ENCODE measurements at regions not wholly inside any gene's neighbourhood (a gene's known extent, or its start where the extent isn't known, plus 50 kb on each side); places are given as distances from the start of the nearest gene placed in this dataset.
"Not testable (repeated sequence)": the region's sequence is repeated elsewhere in the genome, so short reads cannot be mapped to it uniquely, and the experiment has no call there.

- peaks cover 12 to 25% (median 23%) of the 10 kb centered on the region in 3 experiments for H3K36me3 Mint-ChIP-seq (ENCODE audit: insufficient read depth in 1 of 3, low read depth in 3 of 3)
- no peak overlapping the region for H3K27ac ChIP-seq (ENCODE audit: insufficient read length, low read depth, low read length)
- no CpG with 5 or more reads among the region's 1 CpG for WGBS (ENCODE audit: extremely low coverage, insufficient read length, low lambda C conversion rate)
These were observed 708.5 kb upstream of the RAG2 start for GRCh38 chr11:37306563-37306962.

DNA sequence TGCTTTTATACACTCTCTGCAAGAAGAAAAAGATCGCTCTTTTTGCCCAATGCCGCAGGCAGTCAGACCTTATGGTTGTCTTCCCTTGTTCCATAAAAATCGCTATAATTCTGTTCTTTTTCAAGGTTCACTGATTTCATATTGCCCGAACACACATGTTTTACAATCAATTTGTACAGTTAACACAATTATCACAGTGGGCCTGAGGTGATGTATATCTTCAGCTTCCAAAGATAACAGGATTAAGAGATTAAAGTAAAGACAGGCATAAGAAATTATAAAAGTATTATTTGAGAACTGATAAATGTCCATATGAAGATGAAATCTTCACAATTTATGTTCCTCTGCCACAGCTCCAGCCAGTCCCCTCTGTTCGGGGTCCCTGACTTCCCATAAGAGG lies 703.4 kb upstream of the RAG2 start:
- not testable (repeated sequence) for H3K4me1 ChIP-seq (ENCODE audit: insufficient read depth, low read length); H3K4me2 ChIP-seq (ENCODE audit: insufficient read depth, insufficient read length, low read length); H3K23me2 ChIP-seq (ENCODE audit: insufficient read length, low read depth, low read length, poor library complexity, severe bottlenecking); H2BK20ac ChIP-seq (ENCODE audit: low read depth, low read length, poor library complexity, severe bottlenecking); H3K23ac ChIP-seq (ENCODE audit: insufficient read length, low read depth, low read length); H2BK5ac ChIP-seq (ENCODE audit: insufficient read length, low read length); H4K20me1 ChIP-seq (ENCODE audit: control insufficient read depth, insufficient read depth, insufficient read length); H4K5ac ChIP-seq (ENCODE audit: insufficient read length, low read depth, low read length); H3K18ac ChIP-seq (ENCODE audit: insufficient read length, low read depth, low read length); H3K4ac ChIP-seq (ENCODE audit: low read depth, low read length); H2AFZ ChIP-seq (ENCODE audit: low read length); H3K79me1 ChIP-seq (ENCODE audit: insufficient read depth, low read depth, low read length, poor library complexity, severe bottlenecking); H3K27ac Mint-ChIP-seq; DNase-seq; H3K4me3 Mint-ChIP-seq; H3K4me1 Mint-ChIP-seq; H3K79me2 ChIP-seq (ENCODE audit: insufficient read depth, low read length); H3K9ac ChIP-seq (ENCODE audit: extremely low read depth, insufficient read length, low read length); H4K91ac ChIP-seq (ENCODE audit: insufficient read length, low read depth, low read length); H3K27me3 Mint-ChIP-seq (ENCODE audit: low read depth); H2BK15ac ChIP-seq (ENCODE audit: low read depth, low read length); H3K9me3 ChIP-seq (ENCODE audit: control insufficient read depth, low read depth, low read length); H3K56ac ChIP-seq (ENCODE audit: insufficient read length, low read depth, low read length); H3K14ac ChIP-seq (ENCODE audit: insufficient read depth, low read length); H2BK12ac ChIP-seq (ENCODE audit: insufficient read length, low read depth, low read length); H2BK120ac ChIP-seq (ENCODE audit: low read depth, low read length, poor library complexity, severe bottlenecking); H3K27me3 ChIP-seq (ENCODE audit: insufficient read depth, low read length); H3T11ph ChIP-seq (ENCODE audit: low read length); H3K27ac ChIP-seq (ENCODE audit: insufficient read length, low read depth, low read length); H4K8ac ChIP-seq (replicated peaks; ENCODE audit: insufficient read length, low read depth, low read length); H2AK5ac ChIP-seq (ENCODE audit: insufficient read length, low read length)
- Mint-ChIP-seq H3K36me3 (ENCODE audit: insufficient read depth in 1 of 3, low read depth in 3 of 3) (peaks cover 15 to 36% (median 31%) of the 10 kb centered on the region in 3 experiments), H3K9me3 (peaks cover 46 to 48% of the 10 kb centered on the region in 2 experiments)
- WGBS (ENCODE audit: extremely low coverage, insufficient read length, low lambda C conversion rate): no CpG with 5 or more reads among the region's 5 CpGs

More at GRCh38 chr11:37306563-37306962, 708.5 kb upstream of the RAG2 start:
- H3T11ph ChIP-seq (ENCODE audit: low read length): no peak overlapping the region
- TF ChIP-seq, protein P1, sequence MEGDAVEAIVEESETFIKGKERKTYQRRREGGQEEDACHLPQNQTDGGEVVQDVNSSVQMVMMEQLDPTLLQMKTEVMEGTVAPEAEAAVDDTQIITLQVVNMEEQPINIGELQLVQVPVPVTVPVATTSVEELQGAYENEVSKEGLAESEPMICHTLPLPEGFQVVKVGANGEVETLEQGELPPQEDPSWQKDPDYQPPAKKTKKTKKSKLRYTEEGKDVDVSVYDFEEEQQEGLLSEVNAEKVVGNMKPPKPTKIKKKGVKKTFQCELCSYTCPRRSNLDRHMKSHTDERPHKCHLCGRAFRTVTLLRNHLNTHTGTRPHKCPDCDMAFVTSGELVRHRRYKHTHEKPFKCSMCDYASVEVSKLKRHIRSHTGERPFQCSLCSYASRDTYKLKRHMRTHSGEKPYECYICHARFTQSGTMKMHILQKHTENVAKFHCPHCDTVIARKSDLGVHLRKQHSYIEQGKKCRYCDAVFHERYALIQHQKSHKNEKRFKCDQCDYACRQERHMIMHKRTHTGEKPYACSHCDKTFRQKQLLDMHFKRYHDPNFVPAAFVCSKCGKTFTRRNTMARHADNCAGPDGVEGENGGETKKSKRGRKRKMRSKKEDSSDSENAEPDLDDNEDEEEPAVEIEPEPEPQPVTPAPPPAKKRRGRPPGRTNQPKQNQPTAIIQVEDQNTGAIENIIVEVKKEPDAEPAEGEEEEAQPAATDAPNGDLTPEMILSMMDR (conservative IDR thresholded peaks at IDR 0.05): no peak
- no peak overlapping the region for H2BK20ac ChIP-seq (ENCODE audit: low read depth, low read length, poor library complexity, severe bottlenecking)
- H4K5ac ChIP-seq (ENCODE audit: insufficient read length, low read depth, low read length): no peak overlapping the region
- no peak overlapping the region for H3K14ac ChIP-seq (ENCODE audit: insufficient read depth, low read length)
- H3K9me3 Mint-ChIP-seq: peaks cover 27 to 43% of the 10 kb centered on the region in 2 experiments
- H3K9ac ChIP-seq (ENCODE audit: extremely low read depth, insufficient read length, low read length): no peak overlapping the region
- no peak overlapping the region for H2AK5ac ChIP-seq (ENCODE audit: insufficient read length, low read length)
- no peaks in the 10 kb centered on the region for H3K23me2 ChIP-seq (ENCODE audit: insufficient read length, low read depth, low read length, poor library complexity, severe bottlenecking)
- H3K4me1 Mint-ChIP-seq: no peaks in the 10 kb centered on the region
- H3K4ac ChIP-seq (ENCODE audit: low read depth, low read length): no peak overlapping the region
- H3K4me1 ChIP-seq (ENCODE audit: insufficient read depth, low read length): no peaks in the 10 kb centered on the region
- H3K27me3 Mint-ChIP-seq (ENCODE audit: low read depth): no peaks in the 10 kb centered on the region
- no peak overlapping the region for H2BK120ac ChIP-seq (ENCODE audit: low read depth, low read length, poor library complexity, severe bottlenecking)
- H3K27me3 ChIP-seq (ENCODE audit: insufficient read depth, low read length): no peaks in the 10 kb centered on the region
- H3K79me2 ChIP-seq (ENCODE audit: insufficient read depth, low read length): no peaks in the 10 kb centered on the region
- no peaks in the 10 kb centered on the region for H3K9me3 ChIP-seq (ENCODE audit: control insufficient read depth, low read depth, low read length)
- no peak overlapping the region for H4K8ac ChIP-seq (replicated peaks; ENCODE audit: insufficient read length, low read depth, low read length)
- H4K20me1 ChIP-seq (ENCODE audit: control insufficient read depth, insufficient read depth, insufficient read length): no peaks in the 10 kb centered on the region
- no peak overlapping the region for H3K27ac Mint-ChIP-seq
- H3K23ac ChIP-seq (ENCODE audit: insufficient read length, low read depth, low read length): no peak overlapping the region
- H2AFZ ChIP-seq (ENCODE audit: low read length): no peak overlapping the region
- no peak overlapping the region for H2BK5ac ChIP-seq (ENCODE audit: insufficient read length, low read length)
- H3K18ac ChIP-seq (ENCODE audit: insufficient read length, low read depth, low read length): no peak overlapping the region
- no peaks in the 10 kb centered on the region for H3K79me1 ChIP-seq (ENCODE audit: insufficient read depth, low read depth, low read length, poor library complexity, severe bottlenecking)
- no peak overlapping the region for H4K91ac ChIP-seq (ENCODE audit: insufficient read length, low read depth, low read length)
- no peak overlapping the region for H2BK12ac ChIP-seq (ENCODE audit: insufficient read length, low read depth, low read length)
- no peak overlapping the region for H3K4me3 Mint-ChIP-seq
- DNase-seq: no peak
- H3K56ac ChIP-seq (ENCODE audit: insufficient read length, low read depth, low read length): no peak overlapping the region
- no peak overlapping the region for H2BK15ac ChIP-seq (ENCODE audit: low read depth, low read length)
- H3K4me2 ChIP-seq (ENCODE audit: insufficient read depth, insufficient read length, low read length): no peak overlapping the region
